ENCODE measurements at regions not wholly inside any gene's neighbourhood (a gene's known extent, or its start where the extent isn't known, plus 50 kb on each side); places are given as distances from the start of the nearest gene placed in this dataset.
"Not testable (repeated sequence)": the region's sequence is repeated elsewhere in the genome, so short reads cannot be mapped to it uniquely, and the experiment has no call there.

GRCh38 chr14:106346534-106347290, 820.3 kb downstream of the TMEM121 start:
- no peak for DNase-seq (ENCODE audit: low read depth in 3 of 3)

- no peak for DNase-seq (ENCODE audit: low read depth in 3 of 3)
These were observed 821.0 kb downstream of the TMEM121 start for GRCh38 chr14:106347291-106347778.

- no peak for DNase-seq (ENCODE audit: low read depth in 3 of 3)
These were observed 821.7 kb downstream of the TMEM121 start for GRCh38 chr14:106347890-106348755.

- DNase-seq (ENCODE audit: low read depth in 3 of 3): peak; percentile 14 to 82 (median 65)
These were observed 822.6 kb downstream of the TMEM121 start for GRCh38 chr14:106348873-106349540.

- DNase-seq (ENCODE audit: low read depth in 3 of 3): not testable (repeated sequence)
These were observed 823.5 kb downstream of the TMEM121 start for GRCh38 chr14:106349678-106350457.

- not testable (repeated sequence) for DNase-seq (ENCODE audit: low read depth in 3 of 3)
These were observed 828.8 kb downstream of the TMEM121 start for GRCh38 chr14:106355007-106355791.

GRCh38 chr14:106355881-106356642, 829.7 kb downstream of the TMEM121 start:
- not testable (repeated sequence) for DNase-seq (ENCODE audit: low read depth in 3 of 3)

- DNase-seq (ENCODE audit: low read depth in 3 of 3): not testable (repeated sequence)
These were observed 830.2 kb downstream of the TMEM121 start for GRCh38 chr14:106356643-106356930.

GRCh38 chr14:106359157-106359887, 832.9 kb downstream of the TMEM121 start:
- peak in 1 of 3 donors; percentile 55 for DNase-seq (ENCODE audit: low read depth in 3 of 3)

- DNase-seq (ENCODE audit: low read depth in 3 of 3): not testable (repeated sequence)
These were observed 839.0 kb downstream of the TMEM121 start for GRCh38 chr14:106365371-106365770.

- not testable (repeated sequence) for DNase-seq (ENCODE audit: low read depth in 3 of 3)
These were observed 839.5 kb downstream of the TMEM121 start for GRCh38 chr14:106365894-106366293.

- DNase-seq (ENCODE audit: low read depth in 3 of 3): not testable (repeated sequence)
These were observed 840.6 kb downstream of the TMEM121 start for GRCh38 chr14:106366971-106367370.

- not testable (repeated sequence) for DNase-seq (ENCODE audit: low read depth in 3 of 3)
These were observed 843.1 kb downstream of the TMEM121 start for GRCh38 chr14:106369456-106369855.

GRCh38 chr14:106372870-106373652, 846.7 kb downstream of the TMEM121 start:
- peak; percentile 60 to 77 (median 71) for DNase-seq (ENCODE audit: low read depth in 3 of 3)

- not testable (repeated sequence) for DNase-seq (ENCODE audit: low read depth in 3 of 3)
These were observed 847.3 kb downstream of the TMEM121 start for GRCh38 chr14:106373653-106374110.

- DNase-seq (ENCODE audit: low read depth in 3 of 3): no peak
These were observed 851.0 kb downstream of the TMEM121 start for GRCh38 chr14:106377432-106377831.

GRCh38 chr14:106378191-106378590, 851.8 kb downstream of the TMEM121 start:
- peak in 1 of 3 donors; percentile 21 for DNase-seq (ENCODE audit: low read depth in 3 of 3)

GRCh38 chr14:106380740-106381139, 854.4 kb downstream of the TMEM121 start:
- no peak for DNase-seq (ENCODE audit: low read depth in 3 of 3)

Data from stimulated activated CD4-positive, alpha-beta T cell treated with anti-CD3 and anti-CD28 coated beads, TNF-alpha, amount 100 ng/mL, for 48 hours (primary cell).